ENCODE measurements at regions not wholly inside any gene's neighbourhood (a gene's known extent, or its start where the extent isn't known, plus 50 kb on each side); places are given as distances from the start of the nearest gene placed in this dataset.

GRCh38 chr14:96686126-96686525, 111.1 kb upstream of the VRK1 start:
- no peaks in the 10 kb centered on the region for H3K9me3 ChIP-seq
- ATAC-seq, result no peak

GRCh38 chr14:96688629-96689028, 108.6 kb upstream of the VRK1 start:
- Histone ChIP-seq H3K9me3 (no peaks in the 10 kb centered on the region), H3K36me3 (no peaks in the 10 kb centered on the region), H3K4me3 (no peak overlapping the region), H3K27ac (no peak overlapping the region), H3K4me1 (no peaks in the 10 kb centered on the region), H3K27me3 (ENCODE audit: low read depth) (peaks cover 5% of the 10 kb centered on the region)
- DNase-seq (no peak), ATAC-seq (no peak)
- intact Hi-C loops (cut with DNase I), result no loop called here
- TF ChIP-seq CTCF (IDR thresholded peaks at IDR 0.05), result no peak

More at GRCh38 chr14:96686126-96686525, 111.1 kb upstream of the VRK1 start:
- Histone ChIP-seq H3K36me3 (no peaks in the 10 kb centered on the region), H3K4me3 (no peak overlapping the region), H3K27ac (no peak overlapping the region), H3K4me1 (no peaks in the 10 kb centered on the region), H3K27me3 (ENCODE audit: low read depth) (peaks cover 5% of the 10 kb centered on the region)
- no peak for DNase-seq
- intact Hi-C loops (cut with DNase I), result no loop called here
- no peak for TF ChIP-seq CTCF (IDR thresholded peaks at IDR 0.05)

GRCh38 chr14:96690713-96691383, 106.3 kb upstream of the VRK1 start:
- TF ChIP-seq CTCF (IDR thresholded peaks at IDR 0.05), result no peak
- ATAC-seq (no peak), DNase-seq (no peak)
- H3K27me3 ChIP-seq (ENCODE audit: low read depth), result no peaks in the 10 kb centered on the region
- H3K4me1 ChIP-seq, result no peaks in the 10 kb centered on the region
- intact Hi-C loops (cut with DNase I), result no loop called here
- H3K9me3 ChIP-seq, result no peaks in the 10 kb centered on the region
- no peak overlapping the region for H3K4me3 ChIP-seq
- H3K36me3 ChIP-seq, result no peaks in the 10 kb centered on the region
- H3K27ac ChIP-seq, result no peak overlapping the region

GRCh38 chr14:96693252-96693820, 103.8 kb upstream of the VRK1 start:
- ATAC-seq, result no peak
- no peaks in the 10 kb centered on the region for H3K4me1 ChIP-seq
- H3K4me3 ChIP-seq, result no peak overlapping the region
- H3K27ac ChIP-seq, result no peak overlapping the region
- H3K27me3 ChIP-seq (ENCODE audit: low read depth), result no peaks in the 10 kb centered on the region
- no peak for DNase-seq
- no peaks in the 10 kb centered on the region for H3K36me3 ChIP-seq
- no peaks in the 10 kb centered on the region for H3K9me3 ChIP-seq
- no peak for TF ChIP-seq CTCF (IDR thresholded peaks at IDR 0.05)
- intact Hi-C loops (cut with DNase I), result no loop called here

GRCh38 chr14:96693987-96694386, 103.2 kb upstream of the VRK1 start:
- no peak for ATAC-seq

More at GRCh38 chr14:96693987-96694386, 103.2 kb upstream of the VRK1 start:
- no peak for TF ChIP-seq CTCF (IDR thresholded peaks at IDR 0.05)
- no peaks in the 10 kb centered on the region for H3K27me3 ChIP-seq (ENCODE audit: low read depth)
- intact Hi-C loops (cut with DNase I), result no loop called here
- no peak overlapping the region for H3K4me3 ChIP-seq
- no peak for DNase-seq
- H3K36me3 ChIP-seq, result no peaks in the 10 kb centered on the region
- H3K9me3 ChIP-seq, result no peaks in the 10 kb centered on the region
- no peak overlapping the region for H3K27ac ChIP-seq
- H3K4me1 ChIP-seq, result no peaks in the 10 kb centered on the region

All from lower lobe of right lung (tissue), 2 donors.